ENCODE measurements at regions not wholly inside any gene's neighbourhood (a gene's known extent, or its start where the extent isn't known, plus 50 kb on each side); places are given as distances from the start of the nearest gene placed in this dataset.

DNA sequence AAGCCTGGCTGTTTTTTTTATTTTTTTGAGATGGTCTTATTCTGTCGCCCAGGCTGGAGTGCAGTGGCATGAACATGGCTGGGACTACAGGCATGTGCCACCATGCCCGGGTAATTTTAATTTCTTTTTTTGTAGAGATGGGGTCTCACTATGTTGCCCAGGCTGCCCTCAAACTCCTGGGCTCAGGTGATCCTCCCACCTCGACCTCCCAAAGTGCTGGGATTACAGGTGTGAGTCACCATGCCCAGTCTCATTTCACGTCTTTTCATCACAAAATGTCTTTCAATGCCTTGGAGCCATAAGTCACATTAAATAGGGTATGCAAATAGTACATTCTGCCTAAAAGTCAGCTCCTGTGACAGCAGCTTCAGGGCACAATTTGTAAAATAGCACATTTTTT lies 52.8 kb downstream of the SOX2 start:
- DNase-seq, result no peak

DNA sequence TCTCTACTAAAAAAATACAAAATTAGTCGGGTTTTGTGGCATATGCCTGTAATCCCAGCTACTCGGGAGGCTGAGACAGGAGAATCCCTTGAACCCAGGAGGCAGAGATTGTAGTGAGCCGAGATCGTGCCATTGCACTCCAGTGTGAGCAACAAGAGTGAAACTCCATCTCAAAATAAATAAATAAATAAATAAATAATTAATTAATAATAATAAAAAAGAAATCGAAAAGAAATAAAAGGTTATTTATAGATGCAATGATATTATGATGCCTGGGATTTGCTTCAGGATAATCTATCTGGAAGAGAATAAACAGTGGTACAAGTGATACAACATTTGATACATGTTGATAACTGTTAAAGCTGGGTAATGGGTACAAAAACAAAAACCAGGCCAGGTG lies 58.6 kb downstream of the SOX2 start:
- DNase-seq, result no peak

DNA sequence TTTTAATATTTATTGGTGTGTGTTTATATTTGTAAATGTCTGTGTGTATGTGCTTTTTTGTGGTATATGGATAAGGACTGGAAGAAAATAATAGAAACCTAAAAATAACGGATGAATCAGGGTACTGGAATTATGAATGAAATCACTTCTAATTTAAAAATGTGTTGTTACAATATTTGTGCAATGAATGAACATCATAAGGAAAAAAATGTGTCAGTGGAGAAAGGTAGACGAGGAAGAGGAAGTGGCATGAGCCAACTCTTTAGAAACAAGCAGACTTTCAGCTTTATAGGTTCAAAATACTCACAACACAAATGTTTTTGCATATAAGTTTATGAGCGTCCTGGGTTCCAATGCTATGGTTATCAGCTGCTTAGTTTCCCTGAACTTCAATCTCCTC lies 59.4 kb downstream of the SOX2 start:
- no peak for DNase-seq

DNA sequence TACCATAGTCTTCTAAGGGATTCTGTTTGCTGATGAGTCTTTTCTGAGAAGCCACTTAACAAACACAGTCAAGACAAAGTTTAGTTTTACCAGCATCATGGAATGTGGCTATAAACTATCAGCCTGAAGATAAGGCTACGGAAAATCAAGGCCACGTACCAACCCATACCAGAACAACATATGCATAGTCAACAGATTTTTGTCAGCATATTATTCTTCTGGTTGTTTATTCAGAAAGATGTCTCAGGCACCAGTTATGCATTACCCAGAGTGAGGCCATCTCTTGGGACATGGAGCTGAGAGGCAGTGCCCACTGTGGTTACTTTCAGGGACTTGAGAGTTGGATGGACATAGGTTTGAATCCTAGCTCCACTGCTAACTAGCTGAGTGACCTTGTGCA lies 60.4 kb downstream of the SOX2 start:
- no peak for DNase-seq

DNA sequence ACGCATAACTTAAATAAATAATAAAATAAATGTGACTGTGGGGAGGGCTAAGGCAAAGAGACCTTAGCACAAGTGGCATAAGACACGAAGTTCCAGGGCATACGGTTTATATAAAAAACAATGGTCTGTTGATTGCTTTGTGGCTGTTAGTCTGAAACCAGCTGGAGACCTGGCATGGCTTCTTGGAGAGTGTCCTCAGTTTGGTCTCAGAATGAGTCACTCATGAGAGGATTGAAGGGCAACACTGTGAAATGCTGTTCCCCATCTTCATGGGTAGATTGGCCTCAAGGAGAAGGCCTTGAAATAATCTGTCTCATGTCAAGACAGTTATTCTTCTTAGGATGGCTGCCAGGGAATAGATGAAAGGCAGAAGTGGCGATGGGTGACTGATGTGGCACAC lies 62.2 kb downstream of the SOX2 start:
- DNase-seq, result no peak

DNA sequence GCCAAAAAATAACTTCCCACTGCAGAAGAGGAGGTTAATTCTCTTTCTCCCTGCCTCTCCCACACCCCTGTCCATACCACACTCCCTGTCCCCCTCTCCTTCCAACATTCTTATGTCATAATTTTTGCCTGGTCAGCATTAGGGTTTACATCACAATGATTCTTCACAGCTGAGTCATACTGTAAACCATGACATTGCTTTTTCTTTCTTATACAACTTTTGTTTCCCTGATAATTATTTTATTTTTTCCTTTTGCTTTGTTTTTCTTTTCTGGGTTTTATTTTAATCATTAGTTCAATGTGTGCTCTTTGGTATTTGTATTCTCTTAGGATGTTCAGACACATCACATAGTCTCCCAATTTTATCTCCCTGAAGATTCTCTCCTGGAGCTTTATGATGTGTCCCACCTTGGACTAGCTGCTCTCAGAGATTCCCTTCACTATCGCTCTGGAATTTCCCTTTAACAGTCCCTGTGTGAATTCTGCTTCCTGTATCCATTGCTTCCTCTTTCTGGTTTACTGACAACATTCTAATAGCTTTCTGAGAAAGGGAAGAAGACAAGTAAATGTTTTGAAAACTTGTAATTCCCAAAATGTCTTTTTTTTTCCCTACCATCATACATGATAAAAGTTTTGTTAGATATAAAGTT lies 70.7 kb downstream of the SOX2 start:
- no peak for DNase-seq

DNA sequence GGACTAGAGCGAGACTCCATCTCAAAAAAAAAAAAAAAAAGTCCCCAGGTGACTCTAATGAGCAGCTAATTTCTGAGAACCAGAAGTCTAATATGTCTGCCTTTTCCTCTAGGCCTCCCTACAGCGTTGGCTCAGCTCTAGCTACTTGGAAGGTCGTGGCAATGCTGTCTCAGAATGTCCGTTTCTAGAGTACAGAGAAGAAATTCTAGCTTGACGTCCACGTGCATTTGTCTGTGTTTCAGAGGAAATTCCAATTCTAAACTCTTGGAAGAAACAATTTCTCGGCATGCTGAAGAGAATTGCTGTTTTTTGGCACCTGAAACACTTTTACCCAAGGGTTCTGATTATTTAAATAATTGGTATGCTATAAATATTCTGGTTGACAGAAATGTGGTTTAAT lies 78.8 kb downstream of the SOX2 start:
- no peak for DNase-seq

DNA sequence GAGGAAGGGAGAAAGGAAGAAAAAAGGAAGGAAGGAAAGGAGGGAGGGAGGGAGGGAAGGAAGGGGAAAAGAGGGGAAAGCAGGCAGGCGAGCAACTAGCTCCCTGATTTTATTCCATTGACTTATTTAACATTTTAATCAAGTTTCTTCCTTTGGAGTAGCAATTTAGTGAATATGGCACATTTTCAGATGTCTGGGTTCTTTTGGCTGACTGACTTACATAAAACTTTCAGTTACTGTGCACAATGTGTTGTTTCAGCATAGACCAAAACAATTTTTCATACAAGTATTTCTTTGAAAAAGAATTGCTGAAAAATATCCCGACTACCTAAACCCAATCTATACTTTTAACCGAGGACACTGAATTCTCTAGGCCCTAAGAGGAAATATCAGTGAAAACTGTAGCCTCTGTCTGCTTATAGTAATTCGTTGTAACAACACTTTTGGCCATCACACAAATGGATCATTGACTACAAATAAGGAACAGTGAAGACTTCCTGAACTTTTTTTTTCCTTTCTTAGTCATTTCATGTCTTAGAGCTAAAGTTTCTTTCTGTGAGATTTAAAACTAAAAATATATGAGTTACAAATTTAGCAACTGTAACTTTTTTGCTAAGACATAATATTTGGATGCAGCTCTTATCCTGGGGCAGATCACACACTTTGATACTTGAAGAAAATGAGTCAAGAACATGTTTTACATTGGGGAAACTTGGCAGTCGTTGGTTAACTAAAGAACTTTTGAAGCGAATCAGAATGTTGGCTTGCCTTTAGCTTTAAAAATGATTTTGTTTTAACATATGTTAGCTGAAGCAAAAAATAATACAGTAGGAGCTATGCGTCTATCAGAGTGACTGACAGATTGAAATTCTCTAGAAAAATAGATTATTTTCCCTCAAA lies 79.6 kb downstream of the SOX2 start:
- no peak for DNase-seq

DNA sequence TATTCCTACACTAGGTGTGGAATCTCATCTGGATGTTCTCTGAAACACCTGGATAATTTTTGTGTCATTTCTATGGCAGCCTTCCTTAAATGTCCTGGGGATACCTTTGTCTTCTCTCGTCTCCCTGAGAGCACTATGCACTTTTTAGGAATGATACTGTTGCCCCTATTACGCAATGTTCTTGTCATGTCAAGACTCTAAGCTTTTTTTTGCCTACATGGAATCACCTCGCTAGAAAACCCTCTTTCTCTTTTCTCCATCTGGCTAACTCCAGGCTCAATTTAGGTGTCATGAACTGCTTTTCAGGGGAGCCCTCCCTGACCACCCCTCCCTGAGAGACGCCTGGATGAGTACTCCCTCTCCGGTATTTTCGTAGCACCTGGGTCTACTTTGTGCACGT lies 81.3 kb downstream of the SOX2 start:
- DNase-seq, result no peak

DNA sequence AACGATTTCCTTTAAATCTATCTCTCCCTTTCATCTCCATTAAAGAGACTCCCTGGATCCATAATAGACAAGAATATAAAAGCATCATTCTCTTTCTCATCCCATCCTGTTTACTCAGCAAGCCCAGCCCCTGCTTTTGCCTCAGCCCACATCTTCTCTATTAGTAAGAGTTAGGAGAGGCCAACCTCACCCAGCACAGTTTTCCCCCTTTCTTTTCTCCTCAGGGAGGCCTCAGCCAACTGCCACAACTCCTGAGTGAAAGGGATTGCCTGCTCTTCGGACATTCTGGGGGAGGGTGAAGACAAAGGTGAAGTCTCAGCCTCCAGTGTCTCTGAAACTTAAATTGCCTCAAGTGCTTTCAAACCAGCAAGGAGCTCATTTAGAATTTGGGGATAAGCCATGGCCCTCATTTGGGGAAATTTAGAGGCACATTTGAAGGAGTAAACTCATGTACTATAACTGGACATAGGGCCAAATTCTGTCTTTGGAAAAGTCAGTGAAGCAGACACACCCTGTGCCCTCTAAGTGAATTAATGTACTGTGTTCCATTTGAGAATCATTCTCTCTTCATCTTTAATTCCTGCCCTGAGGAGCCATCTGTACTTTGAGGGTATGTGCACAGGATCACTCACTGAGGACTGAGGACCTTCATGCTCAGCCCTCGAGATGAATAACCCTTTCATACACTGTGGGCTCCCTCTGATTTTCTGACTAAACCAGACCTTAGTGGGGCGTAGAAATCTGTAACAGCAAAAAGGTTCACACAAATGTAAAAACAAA lies 82.5 kb downstream of the SOX2 start:
- DNase-seq, result no peak

DNA sequence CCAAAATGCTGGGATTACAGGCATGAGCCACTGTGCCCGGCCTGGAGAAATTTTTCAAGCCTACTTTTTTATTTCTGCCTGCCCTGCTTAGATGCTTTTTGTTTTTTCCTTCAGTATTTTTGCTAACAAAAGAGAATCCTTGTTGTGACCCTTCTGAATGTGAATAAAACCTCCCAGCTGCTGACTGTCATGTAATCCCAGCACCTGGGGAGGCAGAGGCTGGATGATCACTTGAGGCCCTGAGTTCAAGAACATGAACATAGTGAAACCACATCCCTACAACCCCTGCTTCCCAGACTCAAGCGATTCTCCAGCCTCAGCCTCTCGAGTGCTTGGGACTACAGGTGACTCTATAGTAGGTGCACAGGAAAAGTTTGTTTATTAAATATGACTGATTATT lies 84.9 kb downstream of the SOX2 start:
- no peak for DNase-seq

DNA sequence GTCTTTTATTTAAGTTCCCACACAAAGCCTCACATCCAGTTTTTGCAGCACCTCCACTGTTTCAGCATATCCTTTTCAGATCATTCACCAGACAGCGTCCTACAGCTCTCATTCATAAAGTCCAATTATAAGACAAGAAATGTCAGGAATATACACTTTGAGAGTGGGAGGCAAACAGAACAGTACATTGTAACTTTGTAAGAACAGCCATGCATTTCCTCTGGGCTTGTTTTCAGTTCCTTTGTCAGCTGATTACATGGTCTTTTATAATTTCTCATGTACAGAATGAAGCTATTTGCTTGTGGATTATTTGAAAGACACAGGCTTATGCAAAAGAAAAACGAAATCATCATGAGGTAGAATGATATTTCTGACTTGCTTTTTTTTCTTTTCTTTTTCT lies 85.7 kb downstream of the SOX2 start:
- no peak for DNase-seq

DNA sequence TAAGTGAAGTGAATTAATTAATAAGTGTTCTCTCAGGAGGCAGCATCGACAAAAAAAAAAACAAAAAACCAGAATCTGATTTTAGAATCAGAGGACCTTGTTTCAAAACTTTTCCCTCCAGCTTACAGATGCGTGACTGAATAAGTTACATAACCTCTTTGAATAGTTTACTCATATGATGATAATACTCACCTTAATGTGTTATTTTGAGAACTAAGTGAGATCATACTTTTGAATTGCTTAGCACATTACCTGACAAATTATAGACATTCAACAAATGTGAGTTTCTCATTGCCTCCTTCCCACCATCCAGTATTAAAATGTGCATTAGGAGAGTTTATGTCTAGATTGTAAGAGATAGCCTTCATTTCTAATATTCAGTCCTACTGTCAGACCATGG lies 94.0 kb downstream of the SOX2 start:
- no peak for DNase-seq

DNA sequence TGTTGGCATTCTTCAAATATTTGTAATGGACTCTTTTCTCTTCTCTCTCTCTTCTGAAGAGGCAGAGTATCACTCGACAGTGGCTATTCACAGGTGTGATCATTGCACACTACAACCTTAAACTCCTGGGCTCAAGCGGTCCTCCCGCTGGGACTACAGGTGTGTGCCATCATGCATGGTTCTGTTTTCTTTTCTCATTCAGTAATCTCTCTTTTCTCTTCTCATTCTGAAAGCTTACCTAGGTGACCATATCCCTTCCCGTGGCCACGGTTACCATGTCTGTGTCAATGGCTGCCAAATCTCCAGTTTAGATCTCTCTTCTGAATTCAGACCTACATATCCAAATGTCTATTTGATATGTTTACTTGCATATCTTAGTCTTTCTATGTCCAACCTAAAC lies 96.3 kb downstream of the SOX2 start:
- no peak for DNase-seq

DNA sequence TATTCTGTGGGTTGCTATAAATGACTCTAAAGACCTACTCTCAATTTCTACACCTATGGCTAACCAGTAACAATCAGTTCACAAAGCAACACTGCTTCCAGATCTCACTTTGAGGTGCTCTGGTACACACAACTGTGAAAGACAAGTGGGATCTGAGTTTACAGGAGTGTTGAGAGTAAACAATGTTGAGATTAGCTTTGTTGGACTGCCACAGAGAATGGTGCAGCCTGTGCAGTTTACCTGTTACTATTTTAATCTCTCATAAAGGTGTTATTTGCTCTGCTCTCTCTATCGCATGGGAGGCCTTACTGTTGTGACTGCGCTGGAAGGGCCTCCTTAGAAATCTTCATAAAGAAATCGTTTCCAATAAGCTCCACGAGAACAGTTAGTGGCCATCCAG lies 112.0 kb downstream of the SOX2 start:
- DNase-seq, result no peak

DNA sequence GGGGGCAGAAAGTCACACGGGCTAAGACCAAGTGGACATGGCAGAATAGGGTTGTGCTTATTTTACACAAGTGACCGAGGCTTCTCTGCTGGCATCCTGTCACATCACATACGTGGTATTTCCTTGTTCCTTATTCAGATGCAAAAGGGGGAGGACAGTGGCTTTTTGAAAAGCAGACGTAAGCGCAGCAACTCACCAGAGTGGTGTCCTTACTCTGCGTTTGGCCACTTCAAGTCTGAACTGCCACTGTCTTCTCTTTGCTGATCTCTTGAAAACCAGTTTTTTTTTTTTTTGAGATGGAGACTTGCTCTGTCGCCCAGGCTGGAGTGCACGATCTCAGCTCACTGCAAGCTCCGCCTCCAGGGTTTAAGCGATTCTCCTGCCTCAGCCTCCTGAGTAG lies 113.2 kb downstream of the SOX2 start:
- DNase-seq, result no peak

DNA sequence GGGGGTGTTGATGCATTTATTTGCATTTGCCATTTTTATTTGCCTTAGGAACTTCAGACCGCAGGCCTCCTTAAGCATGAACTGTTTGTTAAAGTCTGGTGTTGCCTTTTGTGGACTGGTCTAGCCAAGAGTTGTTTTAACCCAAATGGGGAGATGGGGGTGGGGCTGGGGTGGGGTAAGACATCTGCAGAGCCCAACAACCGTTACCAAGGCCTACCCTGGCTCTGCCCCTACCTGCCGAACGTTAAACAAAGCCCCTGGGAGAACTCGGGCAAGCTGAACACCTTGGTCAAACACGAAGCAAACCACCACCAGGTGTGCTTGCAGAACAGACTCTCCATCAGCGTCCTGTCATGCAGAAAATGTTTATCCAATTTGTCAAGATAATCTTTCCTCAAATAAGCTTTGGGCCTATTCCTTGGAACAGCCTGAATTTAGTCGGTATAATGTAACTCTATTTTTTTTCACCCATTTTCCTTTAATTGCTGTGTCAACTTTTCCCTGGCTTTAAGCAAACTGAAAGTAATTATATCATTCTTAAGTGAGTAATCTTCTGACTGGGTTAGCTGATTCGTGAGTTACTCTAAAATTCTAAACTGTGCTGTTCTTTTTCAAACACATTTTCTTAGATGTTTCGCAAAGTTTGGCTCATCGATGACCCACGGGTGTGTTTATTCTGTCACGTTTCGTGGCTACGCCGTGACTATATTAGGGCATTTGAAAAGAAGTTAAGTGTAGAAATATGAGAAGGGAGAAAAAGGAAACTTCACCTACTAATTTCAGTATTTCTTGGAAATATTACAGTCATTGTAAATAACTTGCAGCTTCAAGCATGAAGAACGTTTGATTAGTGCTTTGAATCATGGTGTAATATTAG lies 127.6 kb downstream of the SOX2 start:
- peak; percentile 93 to 95 for DNase-seq

DNA sequence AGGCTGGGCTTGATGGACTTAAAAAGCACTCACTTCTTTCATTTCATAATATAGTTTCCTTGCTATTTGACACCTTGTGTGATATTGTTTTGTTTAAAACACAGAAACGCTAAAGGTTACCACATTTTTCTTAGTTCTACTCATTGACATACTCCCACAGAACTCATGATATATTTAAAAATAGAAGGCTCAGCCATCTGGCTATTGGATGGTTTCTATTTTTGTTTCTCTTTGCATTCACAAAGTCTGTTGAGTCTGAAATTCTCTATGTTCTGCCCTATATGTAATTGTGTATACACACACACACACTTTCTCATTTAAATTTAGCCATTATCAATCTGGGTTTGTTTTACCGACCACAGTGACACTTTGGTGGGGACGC lies 128.2 kb downstream of the SOX2 start:
- no peak for DNase-seq

DNA sequence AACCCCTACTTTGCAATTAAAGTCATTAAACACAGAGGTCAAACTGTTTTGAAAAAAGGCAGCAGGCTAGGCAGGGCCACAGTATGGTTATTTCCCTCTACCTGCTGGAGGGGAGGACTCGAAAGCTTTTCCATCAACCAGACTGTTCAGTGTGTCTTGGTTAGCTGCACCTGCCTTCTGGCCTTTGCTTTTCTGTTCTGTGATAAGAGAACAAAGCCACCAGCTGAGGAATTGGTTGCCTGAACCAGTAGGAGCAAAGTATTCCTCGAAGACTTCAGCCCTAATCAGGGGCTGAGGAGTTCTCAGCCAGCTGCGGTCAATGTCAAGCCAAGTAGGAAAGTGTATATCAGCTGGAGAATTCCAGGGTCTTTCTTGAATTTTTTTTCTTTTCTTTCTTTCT lies 132.5 kb downstream of the SOX2 start:
- peak in 1 of 2 experiments; percentile 15 for DNase-seq

DNA sequence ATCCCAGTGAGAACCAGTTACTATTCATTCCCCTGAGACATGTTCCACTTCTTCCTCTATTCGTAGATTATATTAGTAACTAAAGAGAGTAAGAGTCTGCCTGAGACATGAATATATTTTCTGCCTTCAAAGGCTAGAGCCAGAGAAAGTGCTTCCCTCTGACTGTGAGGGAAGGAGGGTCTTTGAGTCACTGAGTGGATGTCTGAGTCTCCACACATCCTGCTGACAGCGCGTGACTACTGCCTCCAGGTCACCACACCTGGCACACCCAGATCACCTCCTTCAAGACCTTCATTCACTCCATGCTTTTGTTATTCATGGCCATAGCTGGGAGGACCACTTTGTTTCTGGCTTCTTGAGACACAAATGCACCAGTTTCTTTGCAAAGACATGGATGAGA lies 135.6 kb downstream of the SOX2 start:
- DNase-seq, result no peak

DNA sequence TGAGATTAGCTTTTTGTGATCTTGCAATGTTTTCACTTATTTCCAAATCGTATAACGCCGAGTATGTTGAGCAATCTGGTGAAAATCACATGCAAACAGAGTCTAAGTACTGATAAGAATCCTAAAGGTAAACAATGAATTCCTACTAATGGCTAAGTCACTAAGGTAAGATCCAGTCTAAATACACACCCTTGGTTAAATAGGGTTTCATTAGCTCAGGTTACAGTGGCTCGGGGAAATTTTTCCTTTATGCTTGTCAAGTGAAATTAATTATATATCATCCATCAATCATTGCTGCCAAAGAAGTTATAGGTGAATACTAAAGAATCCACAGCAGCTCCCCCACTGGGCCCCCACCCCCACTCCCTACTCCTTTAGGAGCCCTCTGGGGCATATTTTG lies 139.3 kb downstream of the SOX2 start:
- no peak for DNase-seq

DNA sequence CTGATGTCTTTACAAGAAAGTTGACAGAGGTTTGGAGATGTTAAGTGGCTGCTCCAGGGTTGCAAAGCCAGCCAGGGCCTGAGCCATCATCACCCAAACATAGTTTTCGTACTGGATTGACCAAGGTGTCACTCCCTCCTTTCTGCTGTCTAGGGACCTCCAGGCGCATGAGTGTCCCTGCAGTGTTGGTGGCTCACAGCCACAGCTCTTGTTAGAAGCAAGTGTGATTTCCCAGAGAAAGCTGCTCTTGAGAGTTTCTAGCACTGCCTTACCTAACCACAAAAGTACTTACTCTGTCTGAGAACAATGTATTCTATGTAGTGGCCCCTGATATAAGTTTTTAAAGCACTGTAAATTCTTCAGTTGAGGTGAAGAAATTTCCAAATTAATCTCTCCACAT lies 144.1 kb downstream of the SOX2 start:
- no peak for DNase-seq

DNA sequence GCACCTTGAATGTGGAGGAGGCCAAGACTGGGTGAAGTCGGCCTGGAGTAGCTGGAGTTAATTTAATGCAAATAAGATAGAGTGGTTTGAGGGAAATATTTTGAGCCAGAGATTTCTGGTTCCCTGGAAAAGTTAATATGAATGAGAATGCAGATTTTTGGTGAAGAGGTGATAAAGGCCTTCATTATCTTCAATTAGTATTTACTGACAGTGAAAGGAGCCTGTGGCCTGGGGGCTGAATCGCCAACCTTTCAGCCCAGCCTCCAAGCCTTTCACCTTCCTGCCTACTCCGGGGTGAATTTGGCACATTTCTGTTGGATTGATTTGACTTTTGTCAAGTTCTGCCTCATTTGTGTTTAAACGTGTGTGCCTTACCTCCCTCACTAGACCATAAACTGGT lies 147.8 kb downstream of the SOX2 start:
- DNase-seq, result no peak
